ENCODE measurements at regions not wholly inside any gene's neighbourhood (a gene's known extent, or its start where the extent isn't known, plus 50 kb on each side); places are given as distances from the start of the nearest gene placed in this dataset.
"Not testable (repeated sequence)": the region's sequence is repeated elsewhere in the genome, so short reads cannot be mapped to it uniquely, and the experiment has no call there.

DNA sequence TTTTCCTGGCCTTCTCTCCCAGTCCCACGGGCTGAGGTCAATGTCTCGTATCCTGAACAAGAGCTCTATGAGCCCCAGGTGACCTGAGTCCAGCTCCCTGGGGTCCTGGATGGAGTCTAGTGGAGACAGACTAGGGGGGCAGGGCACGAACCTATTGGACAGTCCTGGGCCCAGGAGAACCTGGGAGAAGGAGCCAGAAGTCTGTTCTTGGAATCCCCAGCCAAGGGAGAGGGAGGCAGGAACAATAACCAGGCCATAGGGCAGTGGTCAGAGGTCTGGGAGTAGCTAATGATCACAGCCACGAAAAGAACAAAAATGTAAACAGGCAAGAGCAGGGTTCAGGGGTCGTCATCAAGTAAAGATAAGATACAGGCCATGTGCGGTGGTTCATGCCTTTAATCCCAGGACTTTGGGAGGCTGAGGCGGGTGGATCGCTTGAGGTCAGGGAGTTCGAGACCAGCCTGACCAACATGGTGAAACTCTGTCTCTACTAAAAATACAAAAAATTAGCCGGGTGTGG is 60.8 kb downstream of the COPRS start:
- no peak for DNase-seq

DNA sequence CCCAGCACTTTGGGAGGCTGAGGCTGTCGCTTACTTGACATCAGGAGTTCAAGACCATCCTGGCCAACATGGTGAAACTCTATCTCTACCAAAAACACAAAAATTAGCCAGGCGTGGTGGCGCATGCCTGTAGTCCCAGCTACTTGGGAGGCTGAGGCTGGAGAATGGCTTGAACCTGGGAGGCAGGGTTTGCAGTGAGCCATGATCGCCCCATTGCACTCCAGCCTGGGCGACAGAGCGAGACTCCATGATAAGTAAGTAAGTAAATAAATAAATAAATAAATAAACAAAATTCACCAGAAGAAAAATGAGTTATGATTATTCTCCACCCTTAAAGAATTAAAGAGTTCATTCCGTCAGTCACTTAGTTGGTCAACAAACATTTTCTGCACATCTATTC is 63.1 kb downstream of the COPRS start:
- not testable (repeated sequence) for DNase-seq

DNA sequence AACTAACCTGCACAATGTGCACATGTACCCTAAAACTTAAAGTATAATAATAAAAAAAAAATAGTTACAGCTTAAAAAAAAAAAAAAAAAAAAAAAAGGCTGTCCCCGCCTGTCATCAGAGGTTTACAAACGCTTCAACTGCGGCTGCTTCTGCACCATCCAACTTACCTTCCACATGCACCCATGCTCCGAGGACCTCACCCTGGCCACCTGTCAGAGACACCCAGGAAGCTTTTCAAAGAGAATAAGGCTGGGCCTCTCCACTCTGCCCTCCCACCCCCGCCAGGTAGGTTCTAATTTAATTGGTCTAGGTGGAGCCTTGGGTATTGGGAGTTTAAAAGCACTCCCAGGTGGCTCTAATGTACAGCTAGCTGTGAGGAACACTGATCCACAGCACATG is 64.9 kb downstream of the COPRS start:
- no peak for DNase-seq

DNA sequence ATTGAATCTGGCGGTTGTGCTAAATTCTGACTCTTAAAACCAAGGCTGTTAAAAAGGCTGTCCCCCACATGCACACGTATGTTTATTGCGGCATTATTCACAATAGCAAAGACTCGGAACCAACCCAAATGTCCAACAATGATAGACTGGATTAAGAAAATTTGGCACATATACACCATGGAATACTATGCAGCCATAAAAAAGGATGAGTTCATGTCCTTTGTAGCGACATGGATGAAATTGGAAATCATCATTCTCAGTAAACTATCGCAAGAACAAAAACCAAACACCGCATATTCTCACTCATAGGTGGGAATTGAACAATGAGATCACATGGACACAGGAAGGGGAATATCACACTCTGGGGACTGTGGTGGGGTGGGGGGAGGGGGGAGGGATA is 65.4 kb downstream of the COPRS start:
- not testable (repeated sequence) for DNase-seq

DNA sequence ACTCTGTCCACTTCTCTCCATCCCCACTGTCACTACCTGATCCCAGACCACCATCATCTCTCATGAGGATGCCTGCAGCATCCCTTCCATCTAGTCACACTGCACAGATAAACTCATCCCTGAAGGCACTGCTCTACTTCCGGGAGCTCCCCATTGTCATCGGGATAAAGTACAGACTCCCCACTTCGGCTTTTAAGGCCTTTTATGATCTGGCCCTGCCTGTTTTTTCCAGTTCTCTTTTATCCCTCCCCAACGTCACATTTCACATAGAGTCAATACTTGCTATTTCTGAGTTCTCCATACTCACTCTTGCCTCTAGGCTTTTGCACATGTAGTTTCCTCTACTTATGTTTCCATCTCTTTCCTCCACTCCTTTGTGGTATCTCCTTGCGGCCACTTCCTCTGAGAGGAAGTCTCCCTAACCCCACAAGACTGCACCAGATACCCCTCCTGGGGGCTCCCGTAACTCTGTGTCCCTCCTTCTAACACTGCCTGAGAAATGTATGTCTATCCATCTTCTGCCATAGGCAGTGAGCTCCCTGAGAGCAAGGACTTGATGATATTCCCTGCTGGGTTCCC is 66.9 kb downstream of the COPRS start:
- no peak for DNase-seq

DNA sequence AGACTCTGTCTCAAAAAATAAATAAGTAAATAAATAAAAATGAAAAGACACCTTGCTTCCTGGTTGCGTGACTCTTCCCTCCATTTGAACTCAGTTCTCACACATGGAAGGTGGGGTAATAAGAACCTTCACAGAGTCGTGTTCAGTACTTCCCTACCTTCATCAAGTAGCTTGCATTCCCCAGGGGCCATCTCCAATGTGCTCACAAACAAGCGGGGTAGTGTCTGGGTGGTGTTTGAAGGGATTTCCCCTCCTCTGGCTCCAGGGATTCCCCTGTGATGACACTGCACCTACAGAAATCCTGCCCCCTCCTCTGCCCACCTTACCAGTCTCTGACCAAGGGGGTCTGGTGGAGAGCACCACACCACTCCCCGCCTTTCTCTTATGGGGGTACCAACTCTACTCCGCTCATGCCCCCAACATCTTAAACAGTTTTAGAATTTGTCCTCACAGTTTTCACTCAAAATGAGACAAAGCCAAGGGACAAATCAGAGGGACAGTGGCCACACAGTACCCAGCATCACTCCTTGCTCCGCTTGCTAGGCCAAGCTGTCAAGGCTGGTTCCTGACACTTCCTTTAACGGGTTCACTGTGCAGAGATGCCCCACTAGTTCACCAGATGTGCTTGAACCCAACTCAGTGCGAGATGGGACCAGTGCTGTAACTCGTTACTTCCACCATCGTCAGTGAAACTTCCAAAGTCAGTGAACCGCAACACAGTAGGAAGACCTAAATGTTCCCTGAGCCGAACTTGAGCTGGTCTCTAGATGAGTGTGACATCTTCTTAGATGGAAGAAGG is 69.1 kb downstream of the COPRS start:
- no peak for DNase-seq

DNA sequence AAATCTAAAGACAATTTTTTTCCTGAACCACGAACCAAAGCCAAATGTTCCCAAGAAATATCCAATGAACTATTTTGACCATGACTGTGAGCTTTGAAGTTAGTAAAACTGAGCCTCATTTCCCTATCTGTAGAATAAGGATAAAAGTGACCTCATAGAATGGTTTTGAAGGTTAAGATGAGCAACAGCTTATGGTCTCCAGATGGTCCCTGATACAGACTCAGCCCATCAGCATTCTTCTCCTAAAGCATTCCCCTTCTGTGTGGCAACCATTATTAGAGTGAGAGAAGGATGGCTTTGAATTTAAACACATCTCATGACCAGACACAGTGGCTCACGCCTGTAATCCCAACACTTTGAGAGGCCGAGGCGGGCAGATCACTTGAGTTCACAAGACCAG is 70.1 kb downstream of the COPRS start:
- DNase-seq: no peak

DNA sequence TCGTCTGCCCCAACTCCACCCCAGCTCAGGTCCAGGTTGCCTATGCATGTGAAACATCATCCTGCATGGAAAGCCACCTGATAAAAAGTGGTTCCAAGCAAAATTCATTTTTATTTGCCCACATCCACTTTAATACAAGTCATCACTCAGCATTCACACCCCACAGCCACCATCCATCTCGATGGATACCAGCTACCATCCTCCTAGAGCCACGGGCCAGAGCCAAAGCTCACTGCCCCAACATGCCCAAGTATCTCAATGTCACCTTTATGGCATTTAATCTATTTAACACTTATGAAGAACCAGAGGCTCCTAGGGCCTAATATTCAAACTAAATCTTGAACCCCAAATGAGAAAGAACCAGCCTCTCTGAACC is 70.5 kb downstream of the COPRS start:
- no peak for DNase-seq

DNA sequence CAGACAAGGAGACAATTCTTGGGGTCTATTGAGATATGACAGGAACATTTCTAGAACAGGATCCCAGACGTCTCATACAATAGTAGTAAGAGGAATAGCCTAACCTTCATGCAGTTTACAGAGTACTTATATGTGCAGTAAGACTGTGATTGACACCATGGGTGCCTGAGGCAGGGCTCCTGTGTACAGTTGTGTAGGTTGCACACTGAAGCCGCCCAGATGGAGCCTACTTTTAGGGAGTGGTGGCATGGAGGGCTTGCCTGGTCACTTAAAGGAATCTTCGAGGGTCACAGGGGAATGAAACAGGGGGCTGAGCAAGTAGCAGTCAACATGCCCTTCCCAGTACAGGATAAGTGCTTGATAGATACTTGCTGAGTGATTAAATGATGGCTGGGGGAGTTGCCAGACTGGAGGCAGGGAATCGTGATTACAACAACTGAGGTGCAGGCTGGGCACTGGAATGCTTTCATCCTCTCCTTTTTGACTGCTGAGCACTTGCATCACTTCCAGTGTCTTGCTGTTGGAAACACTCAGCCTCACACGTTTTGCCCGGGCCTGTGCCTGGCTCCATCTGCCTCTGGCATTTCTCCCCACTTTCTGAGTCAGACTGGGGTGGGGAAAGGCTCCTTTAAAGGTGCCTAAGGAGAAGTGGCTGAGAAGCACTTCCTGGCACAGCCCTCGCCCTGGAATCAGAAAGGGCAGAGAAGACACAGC is 71.0 kb downstream of the COPRS start:
- DNase-seq: no peak

DNA sequence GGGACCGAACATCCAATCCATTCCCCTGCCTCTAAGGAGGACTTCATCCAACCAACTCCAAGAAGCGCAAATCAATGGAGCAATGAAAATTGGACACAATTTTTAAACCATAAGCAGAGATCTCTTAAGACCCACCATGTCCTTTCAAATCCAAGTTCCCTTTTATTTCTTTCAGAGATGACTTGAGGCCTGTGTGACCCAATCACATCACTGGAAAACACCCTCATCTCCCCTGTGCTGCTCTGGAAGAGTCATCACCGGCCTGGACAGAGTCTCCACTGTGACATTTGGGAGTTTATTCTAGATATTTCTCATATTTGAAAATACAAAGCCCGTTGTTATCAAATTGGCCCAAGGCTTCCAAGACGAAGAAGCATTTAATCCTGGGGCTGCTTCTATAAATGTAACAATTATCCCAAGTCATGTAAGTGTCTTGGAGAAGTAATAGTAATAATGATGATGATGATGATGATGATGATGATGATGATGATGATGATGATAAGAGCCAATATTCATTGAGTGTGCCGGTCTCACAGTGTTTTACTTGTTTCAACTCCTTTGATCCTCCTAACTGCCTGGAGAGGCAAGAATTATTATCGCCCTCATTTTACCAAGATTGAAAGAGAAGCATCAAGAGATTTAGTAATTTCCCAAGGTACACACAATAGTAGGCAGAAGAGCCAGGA is 72.1 kb downstream of the COPRS start:
- no peak for DNase-seq

DNA sequence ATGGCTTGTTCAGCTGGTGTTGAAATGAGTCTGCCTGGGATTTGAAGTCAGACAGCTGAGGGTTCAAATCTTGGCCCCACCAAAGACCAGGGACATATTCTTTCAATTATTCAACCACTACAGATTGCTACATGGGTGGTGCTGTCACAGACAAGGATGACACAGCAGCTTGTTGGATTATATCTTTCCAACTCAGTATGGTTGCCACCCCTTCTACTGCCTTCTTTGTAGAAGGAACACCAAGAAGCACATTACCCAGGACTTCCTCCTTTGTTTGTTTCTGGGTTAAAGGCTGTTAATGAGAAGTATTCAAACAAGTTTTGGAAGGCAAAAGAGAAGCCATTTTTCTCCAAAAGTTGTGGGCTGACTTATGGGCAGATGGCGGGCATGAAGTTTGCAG is 78.6 kb downstream of the COPRS start:
- no peak for DNase-seq

DNA sequence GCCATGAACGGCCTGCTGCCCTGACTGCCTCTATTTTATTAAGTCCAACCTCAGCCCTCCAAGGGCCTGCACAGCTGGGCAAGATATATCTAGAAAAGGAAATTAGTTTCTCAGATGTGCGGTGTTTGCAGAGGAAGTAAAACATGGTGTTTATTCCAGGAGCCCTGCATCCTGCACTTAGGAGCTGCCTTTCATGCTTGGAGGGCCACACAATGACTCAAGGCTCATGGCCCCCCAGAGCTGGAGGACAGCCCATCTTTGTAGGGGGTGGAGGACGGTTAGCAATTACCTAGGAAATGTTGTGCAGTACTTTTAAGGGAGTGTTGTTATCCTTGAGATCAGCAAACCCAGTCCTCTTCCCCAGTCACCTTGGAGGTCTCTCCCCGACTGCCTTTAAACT is 80.5 kb downstream of the COPRS start:
- no peak for DNase-seq

DNA sequence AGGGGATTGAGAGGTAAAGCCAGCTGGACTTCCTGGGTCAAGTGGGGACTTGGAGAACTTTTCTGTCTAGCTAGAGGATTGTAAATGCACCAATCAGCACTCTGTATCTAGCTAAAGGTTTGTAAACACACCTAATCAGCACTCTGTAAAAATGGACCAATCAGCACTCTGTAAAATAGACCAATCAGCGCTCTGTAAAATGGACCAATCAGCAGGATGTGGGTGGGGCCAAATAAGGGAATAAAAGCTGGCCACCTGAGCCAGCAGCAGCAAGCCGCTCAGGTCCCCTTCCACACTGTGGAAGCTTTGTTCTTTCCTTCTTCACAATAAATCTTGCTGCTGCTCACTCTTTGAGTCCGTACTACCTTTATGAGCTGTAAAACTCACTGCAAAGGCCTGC is 87.7 kb downstream of the COPRS start:
- not testable (repeated sequence) for DNase-seq

DNA sequence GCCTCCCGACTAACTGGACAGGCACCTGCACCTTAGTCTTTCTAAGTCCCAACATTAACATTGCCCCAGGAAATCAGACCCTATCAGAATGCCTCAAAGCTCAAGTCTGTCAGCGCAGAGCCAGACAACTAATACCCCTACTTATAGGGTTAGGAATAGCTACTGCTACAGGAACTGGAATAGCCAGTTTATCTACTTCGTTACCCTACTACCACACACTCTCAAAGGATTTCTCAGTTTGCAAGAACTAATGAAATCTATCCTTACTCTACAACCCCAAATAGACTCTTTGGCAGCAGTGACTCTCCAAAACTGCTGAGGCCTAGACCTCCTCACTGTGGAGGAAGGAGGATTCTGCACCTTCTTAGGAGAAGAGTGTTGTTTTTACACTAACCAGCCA is 88.5 kb downstream of the COPRS start:
- not testable (repeated sequence) for DNase-seq

DNA sequence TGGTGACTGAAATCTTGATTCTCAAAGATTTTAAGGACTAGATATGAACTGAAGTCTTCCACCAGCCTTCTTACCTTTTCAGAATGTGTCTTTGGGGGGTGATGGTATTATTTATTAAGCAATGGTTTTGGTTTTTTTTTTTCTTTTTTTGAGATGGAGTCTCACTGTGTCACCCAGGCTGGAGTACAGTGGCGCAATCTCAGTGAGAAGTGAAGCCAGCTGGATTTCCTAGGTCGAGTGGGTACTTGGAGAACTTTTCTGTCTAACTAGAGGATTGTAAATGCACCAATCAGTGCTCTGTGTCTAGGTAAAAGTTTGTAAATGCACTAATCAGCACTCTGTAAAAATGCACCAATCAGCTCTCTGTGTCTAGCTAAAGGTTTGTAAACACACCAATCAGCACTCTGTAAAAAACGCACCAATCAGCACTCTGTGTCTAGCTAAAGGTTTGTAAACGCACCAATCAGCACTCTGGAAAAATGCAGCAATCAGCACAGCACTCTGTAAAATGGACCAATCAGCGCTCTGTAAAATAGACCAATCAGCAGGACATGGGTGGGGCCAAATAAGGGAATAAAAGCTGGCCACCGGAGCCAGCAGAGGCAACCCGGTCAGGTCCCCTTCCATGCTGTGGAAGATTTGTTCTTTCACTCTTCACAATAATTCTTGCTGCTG is 97.1 kb downstream of the COPRS start:
- DNase-seq: not testable (repeated sequence)

DNA sequence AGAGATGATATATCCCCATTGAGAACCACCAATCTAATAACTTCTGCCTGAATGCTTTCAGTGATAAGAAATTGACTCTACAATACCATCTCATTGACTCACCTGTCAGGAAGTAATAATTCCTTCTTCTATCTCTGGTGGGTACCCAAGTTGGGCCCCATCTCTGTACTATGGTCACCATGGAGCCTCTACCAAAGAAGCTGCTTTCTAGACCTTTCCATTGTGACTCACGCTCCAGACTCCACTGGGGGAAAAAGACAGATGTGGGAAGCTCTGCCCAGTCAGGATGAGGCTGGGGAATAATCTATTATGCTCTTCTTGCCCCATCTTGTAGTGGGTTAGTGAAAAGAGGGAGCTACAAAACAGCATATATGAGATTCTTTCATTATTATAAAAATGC is 100.4 kb downstream of the COPRS start:
- DNase-seq: no peak

DNA sequence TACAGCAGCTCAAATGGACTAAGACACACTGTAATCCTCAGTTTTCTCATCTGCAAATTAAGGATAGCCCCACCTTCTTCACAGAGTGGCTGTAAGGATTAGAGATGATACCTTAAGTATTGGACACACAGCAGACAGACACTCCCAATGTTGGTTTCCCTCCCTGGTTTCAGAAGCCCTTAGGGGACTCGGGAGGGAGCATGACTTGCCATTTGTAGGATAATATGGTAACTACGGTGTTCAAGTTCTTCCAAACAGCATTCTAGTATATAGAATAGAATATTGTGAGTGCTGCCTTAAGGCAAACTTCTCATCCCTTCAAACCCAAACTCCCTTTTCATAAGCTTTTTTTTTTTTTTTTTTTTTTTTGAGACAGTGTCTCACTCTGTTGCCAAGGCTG is 101.9 kb downstream of the COPRS start:
- no peak for DNase-seq

DNA sequence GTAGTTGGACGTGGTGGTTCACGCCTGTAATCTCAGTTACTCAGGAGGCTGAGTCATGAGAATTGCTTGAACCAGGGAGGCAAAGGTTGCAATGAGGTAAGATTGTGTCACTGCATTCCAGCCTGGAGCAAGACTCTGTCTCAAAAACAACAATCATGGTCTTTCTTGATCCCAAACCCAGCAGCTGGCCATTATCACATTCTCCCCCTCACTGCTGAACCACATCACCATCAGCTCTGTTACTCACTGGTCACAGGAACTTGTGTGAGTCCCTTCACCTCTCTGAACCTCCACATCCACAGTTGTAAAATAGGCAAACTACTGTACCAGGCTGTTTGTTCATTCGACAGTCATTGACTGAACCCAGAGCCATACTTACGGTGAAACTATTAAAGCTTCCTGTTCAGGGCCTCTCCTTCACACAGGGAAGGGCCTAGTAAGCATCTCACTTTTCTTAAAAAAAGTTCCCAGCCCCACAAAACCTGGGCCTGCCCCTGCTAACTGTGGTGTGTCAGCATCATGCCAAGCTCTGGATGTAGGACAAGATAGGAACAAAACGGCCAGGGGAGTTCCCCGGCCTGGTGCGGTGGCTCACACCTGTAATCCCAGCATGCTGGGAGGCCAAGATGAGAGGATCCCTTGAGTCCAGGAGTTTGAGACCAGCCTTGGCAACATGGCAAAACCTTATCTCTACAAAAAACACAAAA is 104.7 kb downstream of the COPRS start:
- no peak for DNase-seq

DNA sequence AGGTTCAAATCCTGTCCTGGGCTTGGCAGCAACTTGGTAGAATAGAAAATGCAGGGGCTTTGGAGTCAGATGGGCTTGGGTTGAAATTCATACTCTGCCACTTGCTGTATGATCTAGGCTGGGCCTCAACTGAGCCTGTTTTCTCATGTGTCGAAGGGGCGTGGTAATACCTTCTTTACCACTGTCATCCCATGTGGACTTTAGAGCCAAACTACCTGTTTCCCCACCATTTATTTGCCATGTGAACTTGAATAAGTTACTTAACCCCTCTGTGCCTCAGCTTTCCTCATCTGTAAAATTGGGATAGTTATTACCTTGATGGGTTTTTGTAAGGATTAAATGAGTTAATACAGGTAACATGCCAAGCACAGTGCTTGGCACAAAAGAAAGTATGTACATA is 106.0 kb downstream of the COPRS start:
- DNase-seq: no peak

DNA sequence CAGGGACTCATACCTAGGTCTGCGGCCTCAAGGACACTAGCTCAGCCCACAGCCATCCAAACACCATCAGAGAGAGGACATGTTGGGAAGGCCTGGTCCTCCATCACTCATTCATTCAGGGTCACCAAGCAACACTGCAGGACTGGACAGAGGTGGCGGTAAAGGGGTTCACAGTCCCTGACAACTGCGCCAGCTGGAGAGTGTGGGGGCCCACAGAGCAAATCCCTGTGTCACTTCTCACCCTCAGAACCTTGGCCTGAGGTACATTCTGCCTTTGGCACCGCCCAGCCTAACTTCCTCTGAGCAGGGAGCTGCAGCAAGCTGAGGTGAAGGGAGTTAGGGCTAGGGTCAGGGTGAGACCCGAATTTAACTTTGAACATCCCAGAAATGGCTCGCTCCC is 106.5 kb downstream of the COPRS start:
- no peak for DNase-seq

DNA sequence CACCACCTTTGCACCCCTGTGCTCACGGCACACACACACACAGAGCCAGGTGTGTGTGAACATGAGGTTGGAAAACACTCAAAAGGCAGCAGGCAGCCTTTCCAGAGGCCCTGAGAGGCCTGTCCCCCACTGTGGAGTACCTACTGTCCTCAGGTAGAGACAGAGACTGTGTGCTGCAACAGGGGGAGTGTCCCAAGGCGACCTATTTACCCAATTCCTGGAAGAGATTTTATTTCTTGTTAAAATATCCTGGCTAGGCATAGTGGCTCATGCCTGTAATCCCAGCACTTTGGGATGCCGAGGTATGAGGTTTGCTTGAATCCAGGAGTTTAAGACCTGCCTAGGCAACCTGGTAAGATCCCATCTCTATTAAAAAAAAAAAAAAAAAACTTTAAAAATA is 108.5 kb downstream of the COPRS start:
- no peak for DNase-seq

DNA sequence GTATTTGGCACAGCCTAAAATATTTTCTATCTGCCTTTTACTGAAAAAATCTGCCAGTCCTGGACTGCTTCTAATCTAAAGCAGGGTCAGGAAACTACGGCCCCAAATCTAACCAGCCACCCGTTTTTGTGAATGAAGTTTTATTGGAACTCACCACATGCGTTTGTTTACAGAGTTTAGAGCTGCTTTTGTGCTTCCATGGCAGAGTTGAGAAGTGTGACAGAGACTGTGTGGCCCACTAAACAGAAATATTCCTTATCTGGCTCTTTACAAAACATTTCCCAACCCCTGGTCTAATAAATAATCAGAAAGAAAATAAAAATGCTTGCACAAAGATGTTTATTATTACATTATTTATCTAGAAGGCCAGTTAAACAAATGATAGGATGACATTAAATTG is 110.2 kb downstream of the COPRS start:
- DNase-seq: no peak
